ENCODE measurements at regions not wholly inside any gene's neighbourhood (a gene's known extent, or its start where the extent isn't known, plus 50 kb on each side); places are given as distances from the start of the nearest gene placed in this dataset.

- TF ChIP-seq CTCF (IDR thresholded peaks at IDR 0.05) (no peak), POLR2A (IDR thresholded peaks at IDR 0.05) (no peak)
Observed at GRCh38 chr2:147716906-147717305, 127.9 kb upstream of the ACVR2A start.

All from uterus (tissue), 2 donors.